ENCODE measurements at regions not wholly inside any gene's neighbourhood (a gene's known extent, or its start where the extent isn't known, plus 50 kb on each side); places are given as distances from the start of the nearest gene placed in this dataset.
A peak's percentile ranks its signal among the peaks of the same experiment; 100 is the strongest.

- Histone ChIP-seq H3K27me3 (ENCODE audit: control insufficient read depth in 4 of 4, insufficient read depth in 4 of 4, low read length in 3 of 4) (no peaks in the 10 kb centered on the region), H3K4me1 (ENCODE audit: control insufficient read depth in 4 of 4, insufficient read depth in 4 of 4, low read length in 3 of 4) (peaks cover 5 to 33% (median 24%) of the 10 kb centered on the region in 4 donors), H3K36me3 (ENCODE audit: control insufficient read depth in 4 of 4, insufficient read depth in 3 of 4, low read depth in 1 of 4, low read length in 3 of 4) (no peaks in the 10 kb centered on the region), H3K4me3 (ENCODE audit: low read depth in 1 of 3, low read length in 3 of 3) (no peak overlapping the region), H3K9ac (ENCODE audit: low read depth in 1 of 2, low read length in 2 of 2) (no peak overlapping the region), H3K27ac (ENCODE audit: low read depth in 1 of 2, low read length in 2 of 2) (peak overlapping the region in 1 of 2 donors; percentile 1), H3K9me3 (ENCODE audit: control insufficient read depth in 4 of 4, low read length in 3 of 4) (no peaks in the 10 kb centered on the region)
- DNase-seq (ENCODE audit: low spot score) = no peak
- 38% methylated on average over 4 of the region's 4 CpGs for WGBS
- peak in 1 of 2 donors; percentile 46 for TF ChIP-seq RXRA (IDR thresholded peaks at IDR 0.05)
- no peak for TF ChIP-seq HNF4G (IDR thresholded peaks at IDR 0.05)
- no peak for TF ChIP-seq MAX (IDR thresholded peaks at IDR 0.05)
- TF ChIP-seq CTCF (IDR thresholded peaks at IDR 0.05; ENCODE audit: low read depth, low read length, missing input control) = no peak
- no peak for TF ChIP-seq RAD21 (IDR thresholded peaks at IDR 0.05)
- no peak for TF ChIP-seq TAF1 (conservative IDR thresholded peaks at IDR 0.05)
- TF ChIP-seq FOXA1 (IDR thresholded peaks at IDR 0.05) = no peak
- no peak for TF ChIP-seq EGR1 (IDR thresholded peaks at IDR 0.05; ENCODE audit: low read depth in 2 of 2)
- TF ChIP-seq HNF4A (conservative IDR thresholded peaks at IDR 0.05) = no peak
Measured at GRCh38 chr4:24226667-24227066, 336.8 kb upstream of the PPARGC1A start.

DNA sequence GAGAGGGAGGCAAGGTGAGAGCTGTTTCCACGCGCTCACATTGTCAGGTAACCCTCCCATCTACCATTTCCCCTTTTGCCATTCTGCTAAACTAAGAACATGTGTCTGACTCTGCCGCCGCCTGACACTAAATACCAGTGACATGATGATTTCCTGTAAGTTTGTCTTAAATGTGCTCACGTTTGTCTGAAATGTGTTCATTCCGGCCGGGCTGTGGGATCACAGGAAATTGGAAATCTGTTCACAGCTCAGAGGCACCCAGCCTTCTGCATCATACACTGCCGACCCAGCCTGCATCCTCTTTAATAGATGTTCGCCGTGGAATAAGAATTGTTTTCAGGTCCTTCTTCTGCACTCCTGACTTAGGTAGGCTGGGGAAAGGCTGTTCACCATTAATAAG lies 336.2 kb upstream of the PPARGC1A start:
- 78% methylated on average over 10 of the region's 10 CpGs for WGBS
- Histone ChIP-seq H3K27ac (ENCODE audit: low read depth in 1 of 2, low read length in 2 of 2) (no peak overlapping the region), H3K4me3 (ENCODE audit: low read depth in 1 of 3, low read length in 3 of 3) (no peak overlapping the region), H3K4me1 (ENCODE audit: control insufficient read depth in 4 of 4, insufficient read depth in 4 of 4, low read length in 3 of 4) (peaks cover 2 to 29% (median 22%) of the 10 kb centered on the region in 4 donors), H3K9me3 (ENCODE audit: control insufficient read depth in 4 of 4, low read length in 3 of 4) (no peaks in the 10 kb centered on the region), H3K27me3 (ENCODE audit: control insufficient read depth in 4 of 4, insufficient read depth in 4 of 4, low read length in 3 of 4) (no peaks in the 10 kb centered on the region), H3K36me3 (ENCODE audit: control insufficient read depth in 4 of 4, insufficient read depth in 3 of 4, low read depth in 1 of 4, low read length in 3 of 4) (no peaks in the 10 kb centered on the region), H3K9ac (ENCODE audit: low read depth in 1 of 2, low read length in 2 of 2) (no peak overlapping the region)
- DNase-seq (ENCODE audit: low spot score) = no peak
- no peak for TF ChIP-seq HNF4G (IDR thresholded peaks at IDR 0.05)

GRCh38 chr4:24224446-24224845 lies 334.6 kb upstream of the PPARGC1A start:
- WGBS = 51% methylated on average over 4 of the region's 4 CpGs
- H3K27me3 ChIP-seq (ENCODE audit: control insufficient read depth in 4 of 4, insufficient read depth in 4 of 4, low read length in 3 of 4) = no peaks in the 10 kb centered on the region
- H3K9ac ChIP-seq (ENCODE audit: low read depth in 1 of 2, low read length in 2 of 2) = no peak overlapping the region
- no peak overlapping the region for H3K4me3 ChIP-seq (ENCODE audit: low read depth in 1 of 3, low read length in 3 of 3)
- no peak overlapping the region for H3K27ac ChIP-seq (ENCODE audit: low read depth in 1 of 2, low read length in 2 of 2)
- H3K36me3 ChIP-seq (ENCODE audit: control insufficient read depth in 4 of 4, insufficient read depth in 3 of 4, low read depth in 1 of 4, low read length in 3 of 4) = no peaks in the 10 kb centered on the region
- H3K9me3 ChIP-seq (ENCODE audit: control insufficient read depth in 4 of 4, low read length in 3 of 4) = no peaks in the 10 kb centered on the region
- peaks cover 2 to 14% (median 11%) of the 10 kb centered on the region in 4 donors for H3K4me1 ChIP-seq (ENCODE audit: control insufficient read depth in 4 of 4, insufficient read depth in 4 of 4, low read length in 3 of 4)
- DNase-seq (ENCODE audit: low spot score) = no peak
- no peak for TF ChIP-seq GABPA (IDR thresholded peaks at IDR 0.05 in 1 of 2, conservative IDR thresholded peaks at IDR 0.05 in 1 of 2)
- TF ChIP-seq FOXA2 (IDR thresholded peaks at IDR 0.05) = peak; percentile 49
- TF ChIP-seq YY1 (IDR thresholded peaks at IDR 0.05) = peak; percentile 56
- peak; percentile 16 to 46 for TF ChIP-seq RAD21 (IDR thresholded peaks at IDR 0.05)
- TF ChIP-seq NR2F2 (IDR thresholded peaks at IDR 0.05) = no peak
- TF ChIP-seq MAX (IDR thresholded peaks at IDR 0.05) = peak; percentile 35
- peak; percentile 66 for TF ChIP-seq SP1 (IDR thresholded peaks at IDR 0.05)
- no peak for TF ChIP-seq HNF4G (IDR thresholded peaks at IDR 0.05)
- no peak for TF ChIP-seq TAF1 (conservative IDR thresholded peaks at IDR 0.05)
- peak; percentile 37 for TF ChIP-seq FOXA1 (IDR thresholded peaks at IDR 0.05)
- TF ChIP-seq HNF4A (conservative IDR thresholded peaks at IDR 0.05) = peak; percentile 69 to 72
- no peak for TF ChIP-seq CTCF (IDR thresholded peaks at IDR 0.05; ENCODE audit: low read depth, low read length, missing input control)
- no peak for TF ChIP-seq EGR1 (IDR thresholded peaks at IDR 0.05; ENCODE audit: low read depth in 2 of 2)
- TF ChIP-seq ZBTB33 (IDR thresholded peaks at IDR 0.05) = peak; percentile 16
- peak; percentile 82 to 88 for TF ChIP-seq RXRA (IDR thresholded peaks at IDR 0.05)
- peak; percentile 48 for TF ChIP-seq ATF3 (IDR thresholded peaks at IDR 0.05)
- TF ChIP-seq JUND (IDR thresholded peaks at IDR 0.05) = peak in 1 of 2 donors; percentile 48
